CD4-positive, alpha-beta T cell (primary cell): ENCODE measurements at regions not wholly inside any gene's neighbourhood (a gene's known extent, or its start where the extent isn't known, plus 50 kb on each side); places are given as distances from the start of the nearest gene placed in this dataset.
"Not testable (repeated sequence)": the region's sequence is repeated elsewhere in the genome, so short reads cannot be mapped to it uniquely, and the experiment has no call there.

Experiments
- ATAC-seq: fragments of 200-7000 bp; cut with Tn5 transposase; one replicate; pipeline ENCODE4 v1.10.0; 2022; ENCODE audit warnings: mild to moderate bottlenecking; ENCODE audit not compliant: poor library complexity
- CTCF ChIA-PET: fragments of 350-600 bp; sonication (Branson Sonifier 250); formaldehyde crosslinking; loops from one replicate; lab custom pipeline; 2021; ENCODE audit warnings: antibody characterized with exemption, inconsistent platforms; lab: Charles Lee
- POLR2A ChIA-PET: fragments of 350-600 bp; sonication (Branson Sonifier 250); formaldehyde crosslinking; loops from one replicate; lab custom pipeline; 2021; ENCODE audit warnings: antibody characterized with exemption, inconsistent platforms; lab: Charles Lee
- DNase-seq, 14 experiments: peaks; one replicate each; pipeline ENCODE4 v3.0.0-alpha.2; 2013 to 2020; ENCODE audit warnings: mixed read lengths in 2 of 14
- H3K27ac ChIP-seq, 2 donors: one replicate each; pipeline versions ENCODE4 v1.5.1 to v1.7.0; 2013; ENCODE audit warnings: low read length in 2 of 2, low read depth in 1 of 2, mild to moderate bottlenecking in 1 of 2
- H3K27me3 ChIP-seq, 2 experiments: 1 replicate in 1 of 2; 2 replicates in 1 of 2; pipeline versions ENCODE4 v1.6.1 to v1.7.0; 2013; ENCODE audit warnings: low read length in 2 of 2, control low read depth in 1 of 2, mild to moderate bottlenecking in 1 of 2, moderate library complexity in 1 of 2; ENCODE audit not compliant: insufficient read depth in 2 of 2, control insufficient read depth in 1 of 2
- H3K36me3 ChIP-seq: one replicate; pipeline ENCODE4 v1.6.1; 2013; ENCODE audit warnings: low read length, control low read depth; ENCODE audit not compliant: insufficient read depth
- H3K4me1 ChIP-seq: one replicate; pipeline ENCODE4 v1.6.1; 2013; ENCODE audit warnings: low read length, control low read depth; ENCODE audit not compliant: insufficient read depth
- H3K4me3 ChIP-seq: one replicate; pipeline ENCODE4 v1.5.1; 2013; ENCODE audit warnings: mild to moderate bottlenecking, low read length, moderate library complexity
- H3K9me3 ChIP-seq, 2 experiments: 1 replicate in 1 of 2; 2 replicates in 1 of 2; pipeline versions ENCODE4 v1.6.1 to v1.7.0; 2013; ENCODE audit warnings: low read length in 2 of 2, mild to moderate bottlenecking in 2 of 2, control low read depth in 1 of 2, moderate library complexity in 1 of 2; ENCODE audit not compliant: control insufficient read depth in 1 of 2, insufficient read depth in 1 of 2
- H3K27ac Mint-ChIP-seq: one replicate; pipeline ENCODE4 v1.8.0; 2020; ENCODE audit warnings: mixed read lengths
- H3K27me3 Mint-ChIP-seq: one replicate; pipeline ENCODE4 v1.8.0; 2021; ENCODE audit warnings: mixed read lengths
- H3K36me3 Mint-ChIP-seq: one replicate; pipeline ENCODE4 v1.8.0; 2021; ENCODE audit warnings: low read depth, mixed read lengths
- H3K4me1 Mint-ChIP-seq: one replicate; pipeline ENCODE4 v1.8.0; 2021; ENCODE audit warnings: low read depth, mixed read lengths
- H3K4me3 Mint-ChIP-seq: one replicate; pipeline ENCODE4 v1.8.0; 2020; ENCODE audit warnings: mild to moderate bottlenecking, mixed read lengths
- H3K9me3 Mint-ChIP-seq: one replicate; pipeline ENCODE4 v1.8.0; 2020; ENCODE audit warnings: mixed read lengths
- intact Hi-C, 2 experiments: fragments of 100-400 bp; cut with DNase I in 1 of 2; cut with micrococcal nuclease in 1 of 2; formaldehyde crosslinking; loops; one replicate each; pipeline versions ENCODE4 v1.15.1 to v1.9.0; 2023 to 2025; cut with DNase I, micrococcal nuclease

GRCh38 chr16:33734650-33735049, 275.2 kb downstream of the TP53TG3F start:
- ATAC-seq, H3K9me3 ChIP-seq, DNase-seq, H3K4me3 Mint-ChIP-seq, H3K27ac ChIP-seq, H3K27me3 Mint-ChIP-seq, H3K36me3 Mint-ChIP-seq, H3K4me1 Mint-ChIP-seq, H3K9me3 Mint-ChIP-seq, POLR2A ChIA-PET, H3K27ac Mint-ChIP-seq, H3K4me3 ChIP-seq, H3K27me3 ChIP-seq, H3K4me1 ChIP-seq, intact Hi-C loops, H3K36me3 ChIP-seq: not testable (repeated sequence)
- CTCF ChIA-PET, result interaction anchor here (0.8 kb wide), 1 partner anchor 66 kb away, joined by 3 read pairs; no protein-coding TSS in a partner anchor

- H3K36me3 ChIP-seq, H3K27ac Mint-ChIP-seq, DNase-seq, H3K27me3 Mint-ChIP-seq, CTCF ChIA-PET, H3K9me3 Mint-ChIP-seq, POLR2A ChIA-PET, intact Hi-C loops, H3K4me1 ChIP-seq, H3K27me3 ChIP-seq, ATAC-seq, H3K4me3 Mint-ChIP-seq, H3K27ac ChIP-seq, H3K4me1 Mint-ChIP-seq, H3K36me3 Mint-ChIP-seq, H3K4me3 ChIP-seq: not testable (repeated sequence)
- peaks cover 0 to 17% of the 10 kb centered on the region in 2 experiments for H3K9me3 ChIP-seq
Measured at GRCh38 chr16:33766869-33767765, 307.7 kb downstream of the TP53TG3F start.

- H3K27ac Mint-ChIP-seq, H3K4me3 Mint-ChIP-seq, DNase-seq, H3K9me3 Mint-ChIP-seq, POLR2A ChIA-PET, CTCF ChIA-PET, H3K27ac ChIP-seq, ATAC-seq, H3K4me1 Mint-ChIP-seq, H3K27me3 Mint-ChIP-seq, H3K4me3 ChIP-seq, H3K27me3 ChIP-seq, H3K36me3 Mint-ChIP-seq, H3K36me3 ChIP-seq, intact Hi-C loops, H3K4me1 ChIP-seq: not testable (repeated sequence)
- peaks cover 0 to 17% of the 10 kb centered on the region in 2 experiments for H3K9me3 ChIP-seq
Measured at GRCh38 chr16:33768710-33769109, 309.3 kb downstream of the TP53TG3F start.

GRCh38 chr16:33769180-33769846, 309.9 kb downstream of the TP53TG3F start:
- H3K27ac Mint-ChIP-seq, CTCF ChIA-PET, H3K4me1 Mint-ChIP-seq, H3K4me3 Mint-ChIP-seq, H3K27me3 Mint-ChIP-seq, POLR2A ChIA-PET, H3K27me3 ChIP-seq, H3K36me3 Mint-ChIP-seq, intact Hi-C loops, ATAC-seq, H3K36me3 ChIP-seq, H3K4me3 ChIP-seq, H3K4me1 ChIP-seq, H3K9me3 Mint-ChIP-seq, DNase-seq, H3K27ac ChIP-seq: not testable (repeated sequence)
- H3K9me3 ChIP-seq, result peaks cover 0 to 17% of the 10 kb centered on the region in 2 experiments

DNA sequence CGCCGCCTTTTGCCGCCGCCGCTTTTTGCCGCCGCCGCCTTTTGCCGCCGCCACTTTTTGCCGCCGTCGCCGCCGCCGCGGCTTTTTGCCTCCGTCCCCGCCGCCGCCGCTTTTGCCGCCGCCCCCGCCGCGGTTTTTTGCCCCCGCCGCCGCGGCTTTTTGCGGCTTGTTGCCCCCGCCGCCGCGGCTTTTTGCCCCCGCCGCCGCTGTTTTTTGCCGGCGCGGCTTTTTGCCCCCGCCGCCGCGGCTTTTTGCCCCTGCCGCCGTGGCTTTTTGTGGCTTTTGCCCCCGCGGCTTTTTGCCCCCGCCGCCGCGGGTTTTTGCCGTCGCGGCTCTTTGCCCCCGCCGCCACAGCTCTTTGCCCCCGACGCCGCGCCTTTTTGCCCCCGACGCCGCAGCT, 311.1 kb downstream of the TP53TG3F start:
- POLR2A ChIA-PET, H3K27ac Mint-ChIP-seq, H3K4me1 Mint-ChIP-seq, H3K4me3 ChIP-seq, H3K4me1 ChIP-seq, H3K27me3 Mint-ChIP-seq, H3K27me3 ChIP-seq, intact Hi-C loops, DNase-seq, H3K36me3 Mint-ChIP-seq, H3K4me3 Mint-ChIP-seq, CTCF ChIA-PET, ATAC-seq, H3K27ac ChIP-seq, H3K36me3 ChIP-seq, H3K9me3 Mint-ChIP-seq: not testable (repeated sequence)
- H3K9me3 ChIP-seq, result peaks cover 0 to 17% of the 10 kb centered on the region in 2 experiments

GRCh38 chr16:33771211-33771610, 311.8 kb downstream of the TP53TG3F start:
- POLR2A ChIA-PET, intact Hi-C loops, H3K9me3 Mint-ChIP-seq, ATAC-seq, H3K4me3 Mint-ChIP-seq, CTCF ChIA-PET, DNase-seq, H3K27ac ChIP-seq, H3K36me3 ChIP-seq, H3K4me1 ChIP-seq, H3K27me3 ChIP-seq, H3K4me1 Mint-ChIP-seq, H3K4me3 ChIP-seq, H3K36me3 Mint-ChIP-seq, H3K27ac Mint-ChIP-seq, H3K27me3 Mint-ChIP-seq: not testable (repeated sequence)
- peaks cover 0 to 17% of the 10 kb centered on the region in 2 experiments for H3K9me3 ChIP-seq

- H3K9me3 ChIP-seq, H3K36me3 ChIP-seq, H3K27me3 ChIP-seq, POLR2A ChIA-PET, H3K27me3 Mint-ChIP-seq, CTCF ChIA-PET, H3K4me3 Mint-ChIP-seq, H3K9me3 Mint-ChIP-seq, H3K4me1 Mint-ChIP-seq, H3K36me3 Mint-ChIP-seq, intact Hi-C loops, H3K27ac Mint-ChIP-seq, ATAC-seq, DNase-seq, H3K27ac ChIP-seq, H3K4me1 ChIP-seq, H3K4me3 ChIP-seq: not testable (repeated sequence)
Measured at GRCh38 chr16:33773966-33774365, 314.6 kb downstream of the TP53TG3F start.
